ENCODE measurements at regions not wholly inside any gene's neighbourhood (a gene's known extent, or its start where the extent isn't known, plus 50 kb on each side); places are given as distances from the start of the nearest gene placed in this dataset.
"Not testable (repeated sequence)": the region's sequence is repeated elsewhere in the genome, so short reads cannot be mapped to it uniquely, and the experiment has no call there.

- TF ChIP-seq HNRNPUL1 (IDR thresholded peaks at IDR 0.05; ENCODE audit: low read length); CBX3 (IDR thresholded peaks at IDR 0.05; ENCODE audit: borderline replicate concordance in 1 of 2, low read length in 2 of 2); SNIP1 (IDR thresholded peaks at IDR 0.05; ENCODE audit: low read depth); MAX (CRISPR knock-in tag; IDR thresholded peaks at IDR 0.05); TAF1 (IDR thresholded peaks at IDR 0.05; ENCODE audit: control insufficient read depth, extremely low read depth, insufficient read depth, low read length, severe bottlenecking); RNF219 (CRISPR knock-in tag; IDR thresholded peaks at IDR 0.05); TFAP4 (CRISPR knock-in tag; IDR thresholded peaks at IDR 0.05; ENCODE audit: borderline replicate concordance); SIN3B (IDR thresholded peaks at IDR 0.05; ENCODE audit: low read depth); GATA2 (CRISPR knock-in tag; IDR thresholded peaks at IDR 0.05); ZNF12 (CRISPR knock-in tag; IDR thresholded peaks at IDR 0.05); GABPA (tag; conservative IDR thresholded peaks at IDR 0.05; ENCODE audit: low read depth); CTCF (IDR thresholded peaks at IDR 0.05 in 2 of 3, conservative IDR thresholded peaks at IDR 0.05 in 1 of 3; ENCODE audit: insufficient read depth in 2 of 3, low read depth in 1 of 3, low read length in 3 of 3); THRA (IDR thresholded peaks at IDR 0.05); BRD4 (IDR thresholded peaks at IDR 0.05): not testable (repeated sequence)
Observed at GRCh38 chr16:88199296-88200153, 183.2 kb upstream of the ZNF469 start.

All from K562 (cell line).